CD4-positive, alpha-beta T cell (primary cell): ENCODE measurements at regions not wholly inside any gene's neighbourhood (a gene's known extent, or its start where the extent isn't known, plus 50 kb on each side); places are given as distances from the start of the nearest gene placed in this dataset.
"Not testable (repeated sequence)": the region's sequence is repeated elsewhere in the genome, so short reads cannot be mapped to it uniquely, and the experiment has no call there.

ENCODE experiments used
- ATAC-seq: fragments of 200-7000 bp; cut with Tn5 transposase; one replicate; pipeline ENCODE4 v1.10.0; 2022; ENCODE audit warnings: mild to moderate bottlenecking; ENCODE audit not compliant: poor library complexity
- CTCF ChIA-PET: fragments of 350-600 bp; sonication (Branson Sonifier 250); formaldehyde crosslinking; loops from one replicate; lab custom pipeline; 2021; ENCODE audit warnings: antibody characterized with exemption, inconsistent platforms; lab: Charles Lee
- POLR2A ChIA-PET: fragments of 350-600 bp; sonication (Branson Sonifier 250); formaldehyde crosslinking; loops from one replicate; lab custom pipeline; 2021; ENCODE audit warnings: antibody characterized with exemption, inconsistent platforms; lab: Charles Lee
- DNase-seq, 14 experiments: peaks; one replicate each; pipeline ENCODE4 v3.0.0-alpha.2; 2013 to 2020; ENCODE audit warnings: mixed read lengths in 2 of 14
- H3K27ac ChIP-seq, 2 donors: one replicate each; pipeline versions ENCODE4 v1.5.1 to v1.7.0; 2013; ENCODE audit warnings: low read length in 2 of 2, low read depth in 1 of 2, mild to moderate bottlenecking in 1 of 2
- H3K27me3 ChIP-seq, 2 experiments: 1 replicate in 1 of 2; 2 replicates in 1 of 2; pipeline versions ENCODE4 v1.6.1 to v1.7.0; 2013; ENCODE audit warnings: low read length in 2 of 2, control low read depth in 1 of 2, mild to moderate bottlenecking in 1 of 2, moderate library complexity in 1 of 2; ENCODE audit not compliant: insufficient read depth in 2 of 2, control insufficient read depth in 1 of 2
- H3K36me3 ChIP-seq: one replicate; pipeline ENCODE4 v1.6.1; 2013; ENCODE audit warnings: low read length, control low read depth; ENCODE audit not compliant: insufficient read depth
- H3K4me1 ChIP-seq: one replicate; pipeline ENCODE4 v1.6.1; 2013; ENCODE audit warnings: low read length, control low read depth; ENCODE audit not compliant: insufficient read depth
- H3K4me3 ChIP-seq: one replicate; pipeline ENCODE4 v1.5.1; 2013; ENCODE audit warnings: mild to moderate bottlenecking, low read length, moderate library complexity
- H3K9me3 ChIP-seq, 2 experiments: 1 replicate in 1 of 2; 2 replicates in 1 of 2; pipeline versions ENCODE4 v1.6.1 to v1.7.0; 2013; ENCODE audit warnings: low read length in 2 of 2, mild to moderate bottlenecking in 2 of 2, control low read depth in 1 of 2, moderate library complexity in 1 of 2; ENCODE audit not compliant: control insufficient read depth in 1 of 2, insufficient read depth in 1 of 2
- H3K27ac Mint-ChIP-seq: one replicate; pipeline ENCODE4 v1.8.0; 2020; ENCODE audit warnings: mixed read lengths
- H3K27me3 Mint-ChIP-seq: one replicate; pipeline ENCODE4 v1.8.0; 2021; ENCODE audit warnings: mixed read lengths
- H3K36me3 Mint-ChIP-seq: one replicate; pipeline ENCODE4 v1.8.0; 2021; ENCODE audit warnings: low read depth, mixed read lengths
- H3K4me1 Mint-ChIP-seq: one replicate; pipeline ENCODE4 v1.8.0; 2021; ENCODE audit warnings: low read depth, mixed read lengths
- H3K4me3 Mint-ChIP-seq: one replicate; pipeline ENCODE4 v1.8.0; 2020; ENCODE audit warnings: mild to moderate bottlenecking, mixed read lengths
- H3K9me3 Mint-ChIP-seq: one replicate; pipeline ENCODE4 v1.8.0; 2020; ENCODE audit warnings: mixed read lengths
- intact Hi-C, 2 experiments: fragments of 100-400 bp; cut with DNase I in 1 of 2; cut with micrococcal nuclease in 1 of 2; formaldehyde crosslinking; loops; one replicate each; pipeline versions ENCODE4 v1.15.1 to v1.9.0; 2023 to 2025; cut with DNase I, micrococcal nuclease
- TF ChIP-seq, protein P1 (sequence below): fragments of 200-600 bp; IDR thresholded peaks from one replicate; pipeline ENCODE4 v1.8.0; 2022; ENCODE audit warnings: antibody characterized with exemption, mild to moderate bottlenecking

DNA sequence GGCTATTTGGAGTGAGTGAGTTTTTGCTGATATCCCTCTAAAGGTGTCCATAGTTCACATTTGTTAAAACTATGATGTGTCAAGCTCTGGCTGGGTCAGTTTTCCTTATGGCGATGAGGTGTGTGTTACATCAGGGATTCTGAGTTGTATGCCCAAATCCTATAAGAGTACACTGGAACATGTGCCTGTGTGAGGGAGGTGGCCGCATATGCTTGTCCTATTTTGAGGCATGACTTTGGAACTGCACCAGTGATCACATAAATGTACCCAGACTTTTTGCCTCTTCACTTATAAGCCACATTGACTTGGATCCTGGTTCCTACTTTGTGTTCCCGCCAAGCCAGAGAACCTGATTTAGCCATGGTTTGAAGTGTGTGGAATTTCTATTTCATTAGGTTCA, 140.3 kb upstream of the RXFP2 start:
- no peaks in the 10 kb centered on the region for H3K9me3 Mint-ChIP-seq
- Histone ChIP-seq H3K9me3 (no peaks in the 10 kb centered on the region), H3K36me3 (no peaks in the 10 kb centered on the region), H3K27me3 (peaks cover 0 to 2% of the 10 kb centered on the region in 2 experiments), H3K4me3 (no peak overlapping the region), H3K4me1 (no peaks in the 10 kb centered on the region), H3K27ac (no peak overlapping the region)
- no peak overlapping the region for H3K27ac Mint-ChIP-seq
- no peaks in the 10 kb centered on the region for H3K4me1 Mint-ChIP-seq
- no peaks in the 10 kb centered on the region for H3K36me3 Mint-ChIP-seq
- ChIA-PET POLR2A (no interaction called here), CTCF (no interaction called here)
- no peaks in the 10 kb centered on the region for H3K27me3 Mint-ChIP-seq
- TF ChIP-seq, protein P1, sequence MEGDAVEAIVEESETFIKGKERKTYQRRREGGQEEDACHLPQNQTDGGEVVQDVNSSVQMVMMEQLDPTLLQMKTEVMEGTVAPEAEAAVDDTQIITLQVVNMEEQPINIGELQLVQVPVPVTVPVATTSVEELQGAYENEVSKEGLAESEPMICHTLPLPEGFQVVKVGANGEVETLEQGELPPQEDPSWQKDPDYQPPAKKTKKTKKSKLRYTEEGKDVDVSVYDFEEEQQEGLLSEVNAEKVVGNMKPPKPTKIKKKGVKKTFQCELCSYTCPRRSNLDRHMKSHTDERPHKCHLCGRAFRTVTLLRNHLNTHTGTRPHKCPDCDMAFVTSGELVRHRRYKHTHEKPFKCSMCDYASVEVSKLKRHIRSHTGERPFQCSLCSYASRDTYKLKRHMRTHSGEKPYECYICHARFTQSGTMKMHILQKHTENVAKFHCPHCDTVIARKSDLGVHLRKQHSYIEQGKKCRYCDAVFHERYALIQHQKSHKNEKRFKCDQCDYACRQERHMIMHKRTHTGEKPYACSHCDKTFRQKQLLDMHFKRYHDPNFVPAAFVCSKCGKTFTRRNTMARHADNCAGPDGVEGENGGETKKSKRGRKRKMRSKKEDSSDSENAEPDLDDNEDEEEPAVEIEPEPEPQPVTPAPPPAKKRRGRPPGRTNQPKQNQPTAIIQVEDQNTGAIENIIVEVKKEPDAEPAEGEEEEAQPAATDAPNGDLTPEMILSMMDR, result no peak
- H3K4me3 Mint-ChIP-seq, result no peak overlapping the region
- DNase-seq (no peak), ATAC-seq (no peak)
- intact Hi-C loops, result no loop called here

DNA sequence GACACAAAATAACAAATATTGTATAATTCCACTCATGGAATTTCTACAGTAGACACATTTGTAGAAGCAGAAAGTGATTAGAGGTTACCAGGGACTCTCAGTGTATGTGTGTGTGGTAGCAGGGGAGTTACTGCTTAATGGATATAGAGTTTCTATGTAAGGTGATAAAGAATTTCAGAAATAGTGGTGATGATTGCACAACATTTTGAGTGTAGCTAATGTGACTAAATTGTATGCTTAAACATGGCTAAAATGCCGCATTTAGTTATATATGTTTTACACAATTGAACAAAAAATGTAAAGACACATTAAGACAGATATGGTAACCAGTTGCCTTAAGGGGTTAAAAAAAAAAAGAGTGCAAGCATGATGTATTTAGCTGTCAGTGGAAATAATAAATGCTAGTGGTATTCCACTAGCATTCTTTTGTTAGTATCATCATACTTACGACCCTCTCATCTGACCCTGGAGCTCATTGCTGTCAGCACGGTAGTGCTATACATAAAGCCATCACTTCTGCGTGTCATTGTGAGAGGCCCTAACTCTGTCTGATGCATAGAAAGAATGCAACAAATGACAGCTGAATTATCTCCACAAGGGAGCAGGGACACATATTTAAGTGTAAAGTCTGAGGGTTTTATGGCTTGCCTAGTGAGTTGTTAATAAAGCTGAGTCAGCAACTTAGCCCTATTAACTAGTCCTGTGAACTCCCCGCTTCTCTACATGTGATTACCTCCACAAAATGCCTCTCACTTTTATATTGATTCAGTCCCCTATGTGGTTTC, 134.1 kb upstream of the RXFP2 start:
- ChIA-PET POLR2A (no interaction called here), CTCF (interaction anchor here (0.6 kb wide), 1 partner anchor 158 kb away, joined by 4 read pairs; no protein-coding TSS in a partner anchor)
- Mint-ChIP-seq H3K36me3 (no peaks in the 10 kb centered on the region), H3K4me3 (no peak overlapping the region), H3K9me3 (no peaks in the 10 kb centered on the region), H3K27me3 (no peaks in the 10 kb centered on the region), H3K4me1 (no peaks in the 10 kb centered on the region), H3K27ac (no peak overlapping the region)
- no peak overlapping the region for H3K27ac ChIP-seq
- no peaks in the 10 kb centered on the region for H3K27me3 ChIP-seq
- intact Hi-C loops, result no loop called here
- H3K9me3 ChIP-seq, result peaks cover 0 to 7% of the 10 kb centered on the region in 2 experiments
- TF ChIP-seq, protein P1, result no peak
- H3K4me3 ChIP-seq, result no peak overlapping the region
- no peak for DNase-seq
- H3K36me3 ChIP-seq, result no peaks in the 10 kb centered on the region
- no peaks in the 10 kb centered on the region for H3K4me1 ChIP-seq
- no peak for ATAC-seq

DNA sequence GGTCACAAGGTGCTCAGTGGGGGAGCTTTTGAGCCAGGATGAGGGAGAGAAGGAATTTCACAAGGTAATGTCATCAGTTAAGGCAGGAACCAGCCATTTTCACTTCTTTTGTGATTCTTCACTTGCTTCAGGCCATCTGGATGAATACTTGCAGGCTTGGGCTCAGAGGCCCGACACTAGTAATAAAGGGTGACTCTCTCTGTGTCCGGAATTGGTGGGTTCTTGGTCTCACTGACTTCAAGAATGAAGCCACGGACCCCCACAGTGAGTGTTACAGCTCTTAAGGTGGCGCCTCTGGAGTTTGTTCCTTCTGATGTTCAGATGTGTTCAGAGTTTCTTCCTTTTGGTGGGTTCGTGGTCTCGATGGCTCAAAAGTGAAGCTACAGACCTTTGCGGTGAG, 131.8 kb upstream of the RXFP2 start:
- intact Hi-C loops, POLR2A ChIA-PET, H3K4me3 ChIP-seq, ATAC-seq, H3K27me3 ChIP-seq, H3K4me3 Mint-ChIP-seq, H3K27ac ChIP-seq, H3K9me3 ChIP-seq, H3K9me3 Mint-ChIP-seq, H3K36me3 ChIP-seq, DNase-seq, H3K27me3 Mint-ChIP-seq, H3K4me1 ChIP-seq, CTCF ChIA-PET, H3K36me3 Mint-ChIP-seq, H3K27ac Mint-ChIP-seq, H3K4me1 Mint-ChIP-seq: not testable (repeated sequence)

DNA sequence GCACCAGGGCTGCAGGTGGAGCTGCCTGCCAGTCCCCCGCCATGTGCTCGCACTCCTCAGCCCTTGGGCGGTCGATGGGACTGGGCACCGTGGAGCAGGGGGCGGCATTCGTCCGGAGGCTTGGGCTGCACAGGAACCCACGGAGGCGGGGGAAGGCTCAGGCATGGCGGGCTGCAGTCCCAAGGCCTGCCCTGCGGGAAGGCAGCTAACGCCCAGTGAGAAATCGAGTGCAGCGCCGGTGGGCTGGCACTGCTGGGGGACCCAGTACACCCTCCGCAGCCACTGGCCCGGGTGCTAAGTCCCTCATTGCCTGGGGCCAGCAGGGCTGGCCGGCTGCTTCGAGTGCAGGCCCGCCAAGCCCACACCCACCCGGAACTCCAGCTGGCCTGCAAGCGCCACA, 130.5 kb upstream of the RXFP2 start:
- H3K4me1 ChIP-seq, H3K9me3 Mint-ChIP-seq, H3K36me3 Mint-ChIP-seq, POLR2A ChIA-PET, H3K27me3 ChIP-seq, H3K4me3 ChIP-seq, DNase-seq, intact Hi-C loops, H3K9me3 ChIP-seq, H3K4me1 Mint-ChIP-seq, H3K27me3 Mint-ChIP-seq, H3K36me3 ChIP-seq, ATAC-seq, H3K4me3 Mint-ChIP-seq, H3K27ac ChIP-seq, CTCF ChIA-PET, H3K27ac Mint-ChIP-seq: not testable (repeated sequence)
